Fibroblast of skin of right biceps (primary cell): ENCODE measurements at regions not wholly inside any gene's neighbourhood (a gene's known extent, or its start where the extent isn't known, plus 50 kb on each side); places are given as distances from the start of the nearest gene placed in this dataset.

Source experiments
- DNase-seq: peaks from one replicate; pipeline ENCODE4 v3.0.0-alpha.2; 2013

- no peak for DNase-seq
Observed at GRCh38 chr5:117095346-117096332, 521.0 kb upstream of the SEMA6A start.

DNA sequence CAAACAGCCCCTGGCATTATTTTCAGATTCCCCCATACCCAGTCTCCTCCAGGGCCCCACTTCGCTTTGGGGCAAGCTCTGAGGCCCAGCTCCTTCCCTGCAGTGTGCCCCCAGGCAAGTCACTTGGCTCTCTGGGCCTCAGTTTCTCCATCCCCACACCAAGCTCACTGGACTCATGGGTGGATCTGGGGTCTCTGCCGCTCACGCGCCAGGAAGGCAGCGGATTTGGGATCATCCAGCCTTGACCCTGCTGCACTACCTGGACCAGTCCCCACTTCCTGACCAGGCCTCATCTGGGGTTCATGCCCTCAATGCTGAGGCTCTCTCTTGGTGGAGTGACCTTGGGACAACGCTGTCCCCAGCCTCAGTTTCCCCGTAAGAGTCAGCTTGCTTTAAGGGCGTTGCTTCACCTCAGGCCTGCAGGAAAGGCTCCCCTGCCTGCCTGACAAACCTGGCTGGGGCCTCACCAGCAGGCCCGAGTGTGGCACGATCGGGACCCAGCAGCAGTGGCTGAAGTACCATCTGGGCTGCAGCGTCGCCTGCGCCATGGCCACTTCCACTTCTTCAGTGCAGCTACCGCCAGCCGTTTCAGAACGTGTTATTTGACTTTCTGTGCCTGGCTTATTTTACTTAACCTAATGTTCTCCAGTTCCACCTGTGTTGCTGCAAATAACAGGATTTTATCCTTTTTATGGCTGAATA is 519.6 kb upstream of the SEMA6A start:
- no peak for DNase-seq

DNA sequence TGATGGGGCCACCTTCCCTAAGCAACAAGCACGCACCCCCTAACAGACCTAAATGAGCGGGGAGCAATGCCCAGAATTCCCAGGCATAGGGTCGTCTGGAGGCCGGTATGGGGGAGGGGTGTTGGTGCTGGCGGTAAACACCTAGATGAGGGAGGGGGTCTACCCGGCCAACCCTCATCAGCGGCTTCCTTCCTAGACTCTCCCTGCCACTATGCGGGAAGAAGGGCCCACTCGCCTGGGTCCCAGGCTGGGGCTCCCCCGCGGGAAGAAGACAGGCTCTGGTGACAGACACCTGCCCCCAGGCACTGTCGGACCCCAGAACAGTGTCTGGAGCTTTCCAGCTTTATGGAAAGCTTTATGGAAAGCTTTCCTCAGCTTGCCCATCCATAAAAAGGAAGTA is 519.0 kb upstream of the SEMA6A start:
- DNase-seq, result no peak

- DNase-seq, result no peak
Observed at GRCh38 chr5:117089001-117089400, 514.4 kb upstream of the SEMA6A start.

DNA sequence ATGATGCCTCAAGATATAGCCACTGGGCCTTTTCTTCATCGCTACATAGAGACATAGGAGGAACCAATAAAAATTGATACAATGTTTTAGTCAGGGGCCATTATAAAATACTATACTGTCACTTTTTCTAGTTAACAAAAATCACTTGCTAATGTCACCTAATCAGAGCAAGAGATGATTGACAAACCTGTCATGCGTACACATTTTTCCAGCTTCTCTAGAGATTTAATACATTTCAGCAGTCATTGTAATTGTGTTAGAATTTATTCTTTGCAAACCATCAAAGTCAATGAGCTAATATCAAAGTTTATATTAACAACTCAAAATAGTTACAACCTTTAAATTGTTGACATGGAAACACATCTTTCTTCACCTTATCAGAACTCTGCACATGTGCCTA is 513.6 kb upstream of the SEMA6A start:
- no peak for DNase-seq

DNA sequence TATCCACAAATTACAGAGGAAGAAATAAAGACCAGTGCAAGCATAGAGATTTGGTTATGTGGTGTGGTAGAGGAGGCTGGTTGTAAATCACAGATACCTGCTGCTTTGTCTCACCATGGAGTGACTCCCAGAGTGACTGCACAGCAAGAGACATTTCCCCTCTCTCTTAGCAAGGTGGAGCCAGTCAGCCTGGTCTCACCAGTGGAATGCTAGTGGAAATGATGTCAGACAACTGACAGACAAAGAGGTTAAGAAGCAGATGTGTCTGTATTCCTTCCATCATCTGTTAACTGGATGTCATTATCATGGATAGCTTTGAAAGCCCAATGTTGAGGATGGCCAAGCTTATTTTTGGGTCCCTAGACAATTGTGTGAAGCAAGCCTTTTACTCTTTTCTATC is 509.4 kb upstream of the SEMA6A start:
- no peak for DNase-seq

DNA sequence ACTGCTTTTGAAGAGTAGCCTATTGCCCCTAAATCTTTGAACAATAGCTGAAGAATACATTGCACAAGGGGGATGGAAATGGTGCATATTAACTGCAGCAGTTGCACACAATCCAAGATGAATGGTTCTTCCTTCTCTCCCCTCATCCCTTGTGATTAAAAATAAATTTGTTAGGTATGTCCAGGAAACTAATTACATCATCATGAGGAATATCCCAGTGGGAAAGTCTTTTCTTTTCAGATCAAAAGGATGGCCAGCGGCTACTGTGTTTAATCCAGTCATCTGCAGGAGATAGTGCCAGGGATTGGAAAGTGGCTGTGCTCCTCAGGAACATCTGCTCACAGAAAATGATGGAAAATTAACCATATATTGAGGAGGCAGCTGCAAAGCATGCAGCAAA is 508.4 kb upstream of the SEMA6A start:
- no peak for DNase-seq

- no peak for DNase-seq
Observed at GRCh38 chr5:117077142-117077541, 502.5 kb upstream of the SEMA6A start.

DNA sequence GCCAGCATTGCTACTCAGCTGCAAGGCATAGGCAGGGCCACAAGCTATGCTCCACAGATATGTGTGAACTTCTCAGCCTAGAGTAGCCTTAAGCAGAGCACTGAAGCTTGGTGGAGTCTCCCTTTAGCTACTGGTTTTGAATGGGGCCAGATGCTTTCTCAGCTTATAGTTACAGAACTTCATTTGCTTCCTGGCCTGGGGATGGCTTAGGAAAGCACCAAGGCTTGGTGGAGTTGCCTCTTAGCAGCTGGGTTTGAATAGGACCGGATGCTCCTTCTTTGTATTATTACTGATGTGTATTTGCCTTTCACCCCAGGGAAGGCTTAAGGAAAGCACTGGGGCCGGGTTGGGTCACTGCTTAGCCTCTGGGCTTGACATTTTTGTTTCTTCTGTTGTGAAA is 497.8 kb upstream of the SEMA6A start:
- DNase-seq, result no peak

- DNase-seq, result no peak
Observed at GRCh38 chr5:117065800-117066199, 491.2 kb upstream of the SEMA6A start.

DNA sequence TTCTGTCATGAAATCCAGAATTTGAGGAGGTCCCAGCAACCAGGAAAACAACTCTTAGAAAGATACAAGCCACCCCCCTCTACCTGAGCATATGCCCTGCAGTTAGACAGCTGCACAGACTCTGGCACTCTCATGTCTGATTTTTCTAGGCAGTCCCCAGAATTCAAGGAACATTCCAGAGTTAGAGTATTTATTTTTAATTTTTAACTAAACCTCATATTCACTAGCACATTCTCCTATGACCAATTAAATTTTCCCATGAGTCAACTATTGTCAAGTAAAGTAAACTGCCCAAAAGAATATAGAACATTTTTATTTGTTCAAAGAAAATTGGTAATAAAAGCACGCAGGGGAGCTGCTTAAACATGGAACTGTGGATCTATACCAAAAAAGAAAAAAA is 490.5 kb upstream of the SEMA6A start:
- no peak for DNase-seq

DNA sequence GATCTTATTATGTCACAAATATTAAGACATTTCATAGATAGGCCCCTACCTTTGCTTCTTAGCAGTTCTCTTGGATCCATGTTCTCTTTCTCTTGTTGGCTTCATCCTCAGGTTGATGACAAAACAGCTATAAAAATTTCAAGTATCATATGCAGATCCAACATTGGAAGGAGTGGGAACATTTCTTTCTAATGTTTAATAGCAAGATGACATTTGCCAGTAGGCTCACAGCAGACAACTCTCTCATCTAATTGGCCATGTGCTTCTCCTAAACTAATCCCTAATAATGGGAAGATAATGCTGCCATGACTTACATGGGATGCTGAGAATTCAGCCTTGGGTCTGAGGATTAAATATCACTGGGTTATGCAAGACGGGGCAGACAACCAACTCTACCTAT is 485.5 kb upstream of the SEMA6A start:
- DNase-seq, result no peak

GRCh38 chr5:117058740-117059139 is 484.1 kb upstream of the SEMA6A start:
- no peak for DNase-seq

GRCh38 chr5:117055517-117055916 is 480.9 kb upstream of the SEMA6A start:
- no peak for DNase-seq

GRCh38 chr5:117054911-117055310 is 480.3 kb upstream of the SEMA6A start:
- DNase-seq, result no peak

DNA sequence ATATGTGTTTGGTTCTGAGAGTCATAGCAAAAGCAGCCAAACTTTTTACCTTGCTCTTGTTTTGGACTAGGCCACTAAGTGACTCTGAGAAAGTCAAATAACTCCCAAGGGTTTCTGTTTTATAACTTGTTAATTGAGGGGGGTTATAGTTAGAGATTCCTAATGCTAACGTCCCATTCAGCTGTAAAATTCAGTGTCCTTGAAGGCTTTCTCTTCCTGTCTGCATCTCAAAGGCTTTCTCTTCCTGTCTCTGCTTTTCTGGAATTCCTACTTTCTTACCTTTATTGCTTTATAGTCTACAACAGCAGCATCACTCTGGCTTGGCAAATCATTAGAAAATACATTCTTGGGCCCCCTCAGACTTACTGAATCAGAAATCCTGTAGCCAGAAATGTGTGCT is 479.5 kb upstream of the SEMA6A start:
- no peak for DNase-seq

GRCh38 chr5:117041926-117042595 is 467.4 kb upstream of the SEMA6A start:
- DNase-seq, result no peak

GRCh38 chr5:117039035-117039434 is 464.4 kb upstream of the SEMA6A start:
- DNase-seq, result no peak

GRCh38 chr5:117027384-117027783 is 452.8 kb upstream of the SEMA6A start:
- DNase-seq, result no peak

DNA sequence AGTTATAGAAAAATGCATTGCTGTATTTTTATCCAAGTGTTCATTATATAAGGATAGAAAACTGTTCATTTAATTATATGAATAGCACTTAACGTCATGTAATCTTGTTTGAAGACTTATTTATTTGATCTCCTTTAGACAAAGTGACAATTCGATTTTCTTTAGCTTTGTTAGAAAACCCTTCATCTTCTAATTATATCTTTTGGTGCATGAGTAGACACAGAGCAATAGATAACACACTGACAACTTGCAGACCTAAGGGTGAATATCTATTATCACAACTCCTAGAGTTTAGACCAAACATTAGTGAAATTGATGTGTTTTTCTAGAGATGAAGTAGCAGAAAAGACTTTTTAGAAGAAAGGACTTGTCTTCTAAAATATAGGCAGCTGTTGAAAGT is 446.4 kb upstream of the SEMA6A start:
- DNase-seq, result no peak

GRCh38 chr5:117013280-117013877 is 438.8 kb upstream of the SEMA6A start:
- no peak for DNase-seq

GRCh38 chr5:117010574-117010973 is 436.0 kb upstream of the SEMA6A start:
- no peak for DNase-seq

DNA sequence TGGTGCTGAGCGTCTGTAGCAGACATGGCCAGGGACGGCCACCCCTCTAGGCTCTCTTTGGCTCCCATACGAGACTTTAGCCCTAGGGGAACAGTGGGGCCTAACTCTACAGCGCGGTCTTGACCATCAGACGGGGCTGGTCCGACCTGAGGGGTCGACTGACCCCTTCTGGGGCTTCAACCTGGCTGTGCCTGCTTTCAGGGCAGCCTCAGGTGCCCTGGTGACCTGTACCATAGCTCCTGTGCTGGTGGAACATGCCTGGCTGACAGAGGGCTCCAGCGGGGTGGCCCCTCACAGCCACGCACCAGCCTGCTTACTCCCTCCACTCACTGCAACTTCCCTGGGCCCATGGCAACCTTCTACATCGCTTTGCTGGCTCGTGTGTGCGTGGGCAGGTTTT is 423.4 kb upstream of the SEMA6A start:
- no peak for DNase-seq
